ENCODE measurements at regions not wholly inside any gene's neighbourhood (a gene's known extent, or its start where the extent isn't known, plus 50 kb on each side); places are given as distances from the start of the nearest gene placed in this dataset.

- H3K4me3 ChIP-seq (IDR thresholded peaks at IDR 0.05; ENCODE audit: insufficient read depth, low read depth, low read length): no peak overlapping the region
- H2AFZ ChIP-seq (ENCODE audit: low read depth): no peak overlapping the region
- H3K79me2 ChIP-seq (ENCODE audit: insufficient read depth, low read depth): no peaks in the 10 kb centered on the region
- H3K27ac ChIP-seq: no peak overlapping the region
- no peaks in the 10 kb centered on the region for H3K36me3 ChIP-seq (ENCODE audit: insufficient read depth)
- no peak for TF ChIP-seq CTCF (conservative IDR thresholded peaks at IDR 0.05; ENCODE audit: low read depth, low read length)
- no peaks in the 10 kb centered on the region for H4K20me1 ChIP-seq (ENCODE audit: insufficient read depth)
- no peak overlapping the region for H3K4me2 ChIP-seq
- no peaks in the 10 kb centered on the region for H3K27me3 ChIP-seq (ENCODE audit: insufficient read depth, low read depth)
- H3K4me1 ChIP-seq (ENCODE audit: low read depth, poor library complexity, severe bottlenecking): no peaks in the 10 kb centered on the region
- H3K9ac ChIP-seq: no peak overlapping the region
Observed at GRCh38 chr9:99430301-99430700, 208.2 kb downstream of the SEC61B start.

- H3K4me2 ChIP-seq: no peak overlapping the region
- no peaks in the 10 kb centered on the region for H3K27me3 ChIP-seq (ENCODE audit: insufficient read depth, low read depth)
- H4K20me1 ChIP-seq (ENCODE audit: insufficient read depth): no peaks in the 10 kb centered on the region
Observed at GRCh38 chr9:99431103-99431502, 209.0 kb downstream of the SEC61B start.

GRCh38 chr9:99432075-99432474 lies 210.0 kb downstream of the SEC61B start:
- Histone ChIP-seq H3K4me2 (no peak overlapping the region), H3K9ac (no peak overlapping the region), H3K4me3 (IDR thresholded peaks at IDR 0.05; ENCODE audit: insufficient read depth, low read depth, low read length) (no peak overlapping the region), H3K79me2 (ENCODE audit: insufficient read depth, low read depth) (no peaks in the 10 kb centered on the region), H3K27ac (no peak overlapping the region), H4K20me1 (ENCODE audit: insufficient read depth) (no peaks in the 10 kb centered on the region), H3K36me3 (ENCODE audit: insufficient read depth) (no peaks in the 10 kb centered on the region), H3K27me3 (ENCODE audit: insufficient read depth, low read depth) (no peaks in the 10 kb centered on the region), H2AFZ (ENCODE audit: low read depth) (no peak overlapping the region), H3K4me1 (ENCODE audit: low read depth, poor library complexity, severe bottlenecking) (no peaks in the 10 kb centered on the region)
- no peak for TF ChIP-seq CTCF (conservative IDR thresholded peaks at IDR 0.05; ENCODE audit: low read depth, low read length)

More at GRCh38 chr9:99431103-99431502, 209.0 kb downstream of the SEC61B start:
- H3K36me3 ChIP-seq (ENCODE audit: insufficient read depth): no peaks in the 10 kb centered on the region
- H3K4me1 ChIP-seq (ENCODE audit: low read depth, poor library complexity, severe bottlenecking): no peaks in the 10 kb centered on the region
- H3K79me2 ChIP-seq (ENCODE audit: insufficient read depth, low read depth): no peaks in the 10 kb centered on the region
- no peak for TF ChIP-seq CTCF (conservative IDR thresholded peaks at IDR 0.05; ENCODE audit: low read depth, low read length)
- H2AFZ ChIP-seq (ENCODE audit: low read depth): no peak overlapping the region
- no peak overlapping the region for H3K27ac ChIP-seq
- H3K4me3 ChIP-seq (IDR thresholded peaks at IDR 0.05; ENCODE audit: insufficient read depth, low read depth, low read length): no peak overlapping the region
- no peak overlapping the region for H3K9ac ChIP-seq

GRCh38 chr9:99433095-99433494 lies 211.0 kb downstream of the SEC61B start:
- no peak overlapping the region for H2AFZ ChIP-seq (ENCODE audit: low read depth)
- H3K79me2 ChIP-seq (ENCODE audit: insufficient read depth, low read depth): no peaks in the 10 kb centered on the region
- no peaks in the 10 kb centered on the region for H3K4me1 ChIP-seq (ENCODE audit: low read depth, poor library complexity, severe bottlenecking)
- H3K36me3 ChIP-seq (ENCODE audit: insufficient read depth): no peaks in the 10 kb centered on the region
- no peak overlapping the region for H3K9ac ChIP-seq
- no peak for TF ChIP-seq CTCF (conservative IDR thresholded peaks at IDR 0.05; ENCODE audit: low read depth, low read length)
- no peak overlapping the region for H3K27ac ChIP-seq
- no peak overlapping the region for H3K4me2 ChIP-seq
- no peak overlapping the region for H3K4me3 ChIP-seq (IDR thresholded peaks at IDR 0.05; ENCODE audit: insufficient read depth, low read depth, low read length)
- H4K20me1 ChIP-seq (ENCODE audit: insufficient read depth): no peaks in the 10 kb centered on the region
- H3K27me3 ChIP-seq (ENCODE audit: insufficient read depth, low read depth): no peaks in the 10 kb centered on the region
